GM23338 (cell line): ENCODE measurements at regions not wholly inside any gene's neighbourhood (a gene's known extent, or its start where the extent isn't known, plus 50 kb on each side); places are given as distances from the start of the nearest gene placed in this dataset.

Experiments used
- ATAC-seq: fragments of 200-7000 bp; cut with Tn5 transposase; 3 replicates; pipeline ENCODE4 v1.9.1; 2020
- DNase-seq: peaks from one replicate; pipeline ENCODE4 v3.0.0-alpha.2; 2015; ENCODE audit warnings: low spot score
- H2AFZ ChIP-seq: fragments of 200-600 bp; sonication (generic); 2 replicates; pipeline ENCODE4 v1.8.0; 2016; ENCODE audit warnings: antibody characterized with exemption, mild to moderate bottlenecking, moderate library complexity
- H3F3A ChIP-seq: fragments of 200-600 bp; sonication (generic); replicated peaks from 2 replicates; pipeline ENCODE4 v1.8.0; 2017; ENCODE audit warnings: antibody characterized with exemption, mixed run types, low read depth
- H3K27ac ChIP-seq: fragments of 200-600 bp; sonication (generic); 2 replicates; pipeline ENCODE4 v1.6.1; 2016; ENCODE audit warnings: low read depth
- H3K27me3 ChIP-seq: fragments of 200-600 bp; sonication (generic); 2 replicates; pipeline ENCODE4 v1.8.0; 2016; ENCODE audit warnings: mild to moderate bottlenecking, mixed run types, moderate library complexity; ENCODE audit not compliant: insufficient read depth
- H3K36me3 ChIP-seq: fragments of 200-600 bp; sonication (generic); 2 replicates; pipeline ENCODE4 v1.8.0; 2016; ENCODE audit warnings: mild to moderate bottlenecking; ENCODE audit not compliant: insufficient read depth
- H3K4me1 ChIP-seq: fragments of 200-600 bp; sonication (generic); 2 replicates; pipeline ENCODE4 v1.8.0; 2016; ENCODE audit warnings: mild to moderate bottlenecking, moderate library complexity; ENCODE audit not compliant: insufficient read depth
- H3K4me2 ChIP-seq: fragments of 200-600 bp; sonication (generic); 2 replicates; pipeline ENCODE4 v1.7.1; 2017; ENCODE audit warnings: mixed run types
- H3K4me3 ChIP-seq: fragments of 200-600 bp; sonication (generic); 2 replicates; pipeline ENCODE4 v1.6.1; 2016; ENCODE audit warnings: mixed run types
- H3K79me2 ChIP-seq: fragments of 200-600 bp; sonication (generic); replicated peaks from 2 replicates; pipeline ENCODE4 v1.8.0; 2017; ENCODE audit warnings: mild to moderate bottlenecking; ENCODE audit not compliant: insufficient read depth
- H3K9me2 ChIP-seq: fragments of 200-600 bp; sonication (generic); 2 replicates; pipeline ENCODE4 v1.8.0; 2017; ENCODE audit not compliant: insufficient read depth
- H4K20me1 ChIP-seq: fragments of 200-600 bp; sonication (generic); replicated peaks from 2 replicates; pipeline ENCODE4 v1.8.0; 2017; ENCODE audit warnings: mild to moderate bottlenecking; ENCODE audit not compliant: insufficient read depth
- H3K27ac Mint-ChIP-seq: 2 replicates; pipeline ENCODE4 v1.8.0; 2020; ENCODE audit warnings: inconsistent platforms, mild to moderate bottlenecking, moderate library complexity, mixed read lengths
- H3K27me3 Mint-ChIP-seq: 3 replicates; pipeline ENCODE4 v1.8.0; 2022; ENCODE audit warnings: low read depth, mild to moderate bottlenecking, moderate library complexity, mixed read lengths, inconsistent platforms; ENCODE audit not compliant: insufficient read depth, poor library complexity
- H3K36me3 Mint-ChIP-seq: 3 replicates; pipeline ENCODE4 v1.8.0; 2021; ENCODE audit warnings: low read depth, mild to moderate bottlenecking, inconsistent platforms, moderate library complexity, mixed read lengths
- H3K4me1 Mint-ChIP-seq: 3 replicates; pipeline ENCODE4 v1.8.0; 2020; ENCODE audit warnings: mild to moderate bottlenecking, inconsistent platforms, mixed read lengths
- H3K4me3 Mint-ChIP-seq: 3 replicates; pipeline ENCODE4 v1.8.0; 2021; ENCODE audit warnings: moderate library complexity, mild to moderate bottlenecking, inconsistent platforms, mixed read lengths
- H3K9me3 Mint-ChIP-seq: 3 replicates; pipeline ENCODE4 v1.8.0; 2020; ENCODE audit warnings: moderate library complexity, mild to moderate bottlenecking, inconsistent platforms, mixed read lengths
- CREB1 ChIP-seq: fragments of 250-450 bp; sonication (Bioruptor Pico); IDR thresholded peaks from 2 replicates; pipeline ENCODE4 v1.5.0; 2020; ENCODE audit warnings: low read depth, mild to moderate bottlenecking, moderate library complexity
- CTCF ChIP-seq, 2 experiments: fragments of 200-600 bp in 1 of 2; sonication (generic) in 1 of 2; conservative IDR thresholded peaks; 2 replicates each; pipeline versions ENCODE4 v1.5.1 to v1.6.1; 2016 to 2017; ENCODE audit warnings: antibody characterized with exemption in 2 of 2, low read depth in 2 of 2, mild to moderate bottlenecking in 2 of 2, moderate library complexity in 1 of 2
- EZH2phosphoT487 ChIP-seq: fragments of 200-600 bp; sonication (generic); IDR thresholded peaks from one replicate; pipeline ENCODE4 v1.8.1; 2018; ENCODE audit warnings: antibody characterized with exemption; ENCODE audit not compliant: unreplicated experiment
- NANOG ChIP-seq: IDR thresholded peaks from 2 replicates; pipeline ENCODE4 v1.6.1; 2016; ENCODE audit warnings: antibody characterized with exemption, borderline replicate concordance
- REST ChIP-seq: IDR thresholded peaks from one replicate; pipeline ENCODE4 v1.6.1; 2018; ENCODE audit warnings: antibody characterized with exemption; ENCODE audit not compliant: unreplicated experiment
- ZNF114 ChIP-seq: fragments of 250-450 bp; sonication (Bioruptor Pico); IDR thresholded peaks from 2 replicates; pipeline ENCODE4 v1.5.0; 2020; ENCODE audit warnings: mild to moderate bottlenecking, moderate library complexity
- TF ChIP-seq, protein P1 (sequence below): IDR thresholded peaks from 2 replicates; pipeline ENCODE4 v1.6.1; 2016; ENCODE audit warnings: antibody characterized with exemption

DNA sequence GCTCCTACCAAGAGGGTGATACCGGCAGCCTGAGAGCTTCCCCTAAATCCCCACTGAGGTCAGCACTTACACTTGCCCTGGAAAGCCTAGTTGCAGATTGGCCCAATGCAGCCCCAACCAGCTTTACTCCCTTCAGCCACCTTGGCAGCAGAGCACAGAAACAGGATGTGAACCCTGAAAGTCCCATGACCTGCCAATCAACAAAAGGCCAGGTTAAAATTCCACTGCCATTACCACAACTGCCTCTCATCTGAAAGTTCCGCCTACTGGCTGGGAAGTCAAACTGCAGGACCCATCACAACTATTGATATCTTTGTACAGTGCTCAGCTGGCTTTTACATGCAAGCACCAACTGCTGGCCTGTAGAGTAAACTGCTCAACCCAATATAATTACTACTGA lies 156.2 kb downstream of the ZMAT3 start:
- H3K4me1 ChIP-seq: no peaks in the 10 kb centered on the region
- DNase-seq: peak; percentile 41
- Mint-ChIP-seq H3K36me3 (no peaks in the 10 kb centered on the region), H3K4me3 (no peak overlapping the region), H3K9me3 (peaks cover 19% of the 10 kb centered on the region; the same call in 2 of the 3 replicates), H3K4me1 (no peaks in the 10 kb centered on the region), H3K27me3 (no peaks in the 10 kb centered on the region), H3K27ac (no peak overlapping the region)
- no peaks in the 10 kb centered on the region for H3K27me3 ChIP-seq
- H3K9me2 ChIP-seq: no peaks in the 10 kb centered on the region; the same call in 1 of the 2 replicates
- no peaks in the 10 kb centered on the region for H3F3A ChIP-seq
- no peak overlapping the region for H2AFZ ChIP-seq
- no peaks in the 10 kb centered on the region for H3K79me2 ChIP-seq
- H3K36me3 ChIP-seq: no peaks in the 10 kb centered on the region
- H3K27ac ChIP-seq: no peak overlapping the region
- no peak overlapping the region for H3K4me3 ChIP-seq
- no peak overlapping the region for H3K4me2 ChIP-seq
- no peak for ATAC-seq
- no peak for TF ChIP-seq NANOG
- TF ChIP-seq CTCF (conservative IDR thresholded peaks at IDR 0.05; ENCODE audit: low read depth in 2 of 2): peak; percentile 37 to 45
- H4K20me1 ChIP-seq: no peaks in the 10 kb centered on the region

DNA sequence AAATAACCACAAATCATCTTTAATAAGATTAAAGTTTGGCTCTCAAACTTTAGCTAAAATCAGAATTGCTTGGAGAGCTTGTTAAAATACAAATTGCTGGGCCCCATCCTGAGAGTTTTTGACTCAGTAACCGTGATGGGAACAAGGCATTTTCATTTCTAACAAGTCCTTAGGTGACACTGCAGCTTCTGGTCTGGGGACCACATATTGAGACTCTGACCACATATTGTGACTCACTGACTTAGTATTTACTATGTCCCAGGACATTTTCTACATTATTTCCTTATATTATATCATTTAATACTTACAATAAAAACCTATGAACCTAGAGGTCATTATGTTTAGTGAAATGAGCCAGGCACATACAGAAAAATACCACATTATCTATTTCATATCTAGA lies 164.5 kb downstream of the ZMAT3 start:
- ATAC-seq (no peak), DNase-seq (no peak)
- no peaks in the 10 kb centered on the region; the same call in 1 of the 2 replicates for H3K9me2 ChIP-seq
- no peaks in the 10 kb centered on the region for H3K4me1 Mint-ChIP-seq
- H3K27ac ChIP-seq: no peak overlapping the region
- peaks cover 3% of the 10 kb centered on the region for H3K27me3 Mint-ChIP-seq
- H3K36me3 Mint-ChIP-seq: no peaks in the 10 kb centered on the region
- H4K20me1 ChIP-seq: no peaks in the 10 kb centered on the region
- no peaks in the 10 kb centered on the region for H3K36me3 ChIP-seq
- no peaks in the 10 kb centered on the region for H3K27me3 ChIP-seq
- no peak overlapping the region for H2AFZ ChIP-seq
- no peak overlapping the region for H3K4me3 Mint-ChIP-seq
- no peak overlapping the region for H3K27ac Mint-ChIP-seq
- H3K4me1 ChIP-seq: no peaks in the 10 kb centered on the region
- H3K4me2 ChIP-seq: no peak overlapping the region
- H3K9me3 Mint-ChIP-seq: no peaks in the 10 kb centered on the region
- H3F3A ChIP-seq: no peaks in the 10 kb centered on the region
- H3K79me2 ChIP-seq: no peaks in the 10 kb centered on the region
- no peak overlapping the region for H3K4me3 ChIP-seq
- TF ChIP-seq REST: no peak
- TF ChIP-seq ZNF114 (CRISPR knock-in tag): no peak
- TF ChIP-seq EZH2phosphoT487: no peak
- no peak for TF ChIP-seq CREB1 (CRISPR knock-in tag)
- TF ChIP-seq, protein P1, sequence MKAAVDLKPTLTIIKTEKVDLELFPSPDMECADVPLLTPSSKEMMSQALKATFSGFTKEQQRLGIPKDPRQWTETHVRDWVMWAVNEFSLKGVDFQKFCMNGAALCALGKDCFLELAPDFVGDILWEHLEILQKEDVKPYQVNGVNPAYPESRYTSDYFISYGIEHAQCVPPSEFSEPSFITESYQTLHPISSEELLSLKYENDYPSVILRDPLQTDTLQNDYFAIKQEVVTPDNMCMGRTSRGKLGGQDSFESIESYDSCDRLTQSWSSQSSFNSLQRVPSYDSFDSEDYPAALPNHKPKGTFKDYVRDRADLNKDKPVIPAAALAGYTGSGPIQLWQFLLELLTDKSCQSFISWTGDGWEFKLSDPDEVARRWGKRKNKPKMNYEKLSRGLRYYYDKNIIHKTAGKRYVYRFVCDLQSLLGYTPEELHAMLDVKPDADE: no peak
- TF ChIP-seq CTCF (conservative IDR thresholded peaks at IDR 0.05; ENCODE audit: low read depth in 2 of 2): no peak
